Muscle of back (tissue), 3 donors: ENCODE measurements at regions not wholly inside any gene's neighbourhood (a gene's known extent, or its start where the extent isn't known, plus 50 kb on each side); places are given as distances from the start of the nearest gene placed in this dataset.
"Not testable (repeated sequence)": the region's sequence is repeated elsewhere in the genome, so short reads cannot be mapped to it uniquely, and the experiment has no call there.

Source experiments
- DNase-seq, 3 donors: peaks; one replicate each; pipeline versions ENCODE4 v3.0.0 to v3.0.0-alpha.2; 2013

DNA sequence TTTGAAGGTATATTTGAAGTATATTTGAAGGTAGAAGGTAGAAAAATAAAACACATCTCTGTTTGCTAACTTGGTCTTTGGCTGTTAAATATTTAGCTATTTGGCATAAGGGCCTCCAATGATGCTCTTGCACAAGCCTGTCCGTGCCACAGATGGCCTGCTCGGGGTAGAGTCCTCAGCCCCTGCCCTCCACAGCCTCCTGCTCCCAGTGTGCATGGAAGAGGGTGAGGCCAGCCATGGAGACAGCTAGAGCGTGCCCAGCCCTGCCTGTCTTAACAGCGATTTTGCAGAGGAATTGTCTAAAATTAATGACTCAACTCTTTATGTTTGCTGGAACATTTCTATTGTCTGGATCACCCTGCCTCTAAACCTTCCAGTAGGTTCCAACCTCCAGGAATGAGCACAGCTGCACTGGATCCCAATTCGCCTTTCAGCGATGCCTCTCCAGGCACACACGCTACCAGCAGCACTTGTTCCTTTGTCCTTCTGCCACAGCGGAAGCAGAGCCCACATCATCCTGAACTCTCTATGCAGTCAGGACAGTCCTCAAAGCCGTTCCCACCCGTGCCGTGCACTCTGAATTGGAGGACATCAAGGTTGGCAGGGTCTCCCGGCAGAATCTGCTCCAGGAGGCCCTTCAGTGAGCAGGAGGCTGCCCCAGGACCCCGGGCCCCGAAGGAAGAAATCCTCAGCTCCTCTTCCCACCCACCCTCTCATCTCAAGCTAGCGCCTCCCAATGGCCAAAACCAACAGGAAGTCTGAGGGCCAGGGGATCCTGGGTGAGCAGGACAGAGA lies 254.0 kb upstream of the IRX1 start:
- DNase-seq: no peak

DNA sequence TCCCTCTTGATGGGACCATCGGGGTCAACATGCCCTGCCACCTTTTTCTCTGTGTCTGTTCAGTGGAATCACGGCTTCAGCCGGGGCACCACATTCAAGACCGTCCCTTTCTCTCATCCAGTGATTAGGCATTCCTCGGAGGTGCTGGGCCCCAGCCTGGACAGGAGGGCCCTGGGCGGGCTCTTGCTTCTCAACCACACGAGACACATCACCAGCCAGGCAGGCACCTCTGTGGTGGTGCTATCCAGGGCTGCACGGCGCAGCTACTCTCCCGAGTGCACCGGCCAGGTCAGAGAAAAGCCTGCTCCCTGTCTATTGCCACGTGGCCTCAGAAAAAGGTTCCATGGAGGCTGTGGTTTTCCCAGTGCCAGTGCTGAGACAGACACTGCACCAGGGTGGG lies 255.2 kb upstream of the IRX1 start:
- no peak for DNase-seq

DNA sequence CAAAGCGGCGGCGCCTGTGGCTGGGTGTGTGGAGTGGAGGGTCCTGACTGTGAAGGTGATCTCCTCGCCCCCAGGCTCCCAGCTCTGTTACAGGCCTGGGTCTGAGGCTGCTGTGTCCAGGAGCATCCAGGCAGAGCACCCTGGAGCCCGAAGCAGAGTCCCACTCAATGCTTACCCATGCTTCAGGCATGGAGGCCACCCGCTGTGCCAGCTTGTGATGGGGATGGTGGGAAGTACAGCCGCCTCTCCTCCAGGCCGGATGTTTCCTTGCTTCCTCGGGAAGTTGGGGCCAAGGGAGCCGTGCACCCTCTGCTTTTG lies 255.9 kb upstream of the IRX1 start:
- no peak for DNase-seq

DNA sequence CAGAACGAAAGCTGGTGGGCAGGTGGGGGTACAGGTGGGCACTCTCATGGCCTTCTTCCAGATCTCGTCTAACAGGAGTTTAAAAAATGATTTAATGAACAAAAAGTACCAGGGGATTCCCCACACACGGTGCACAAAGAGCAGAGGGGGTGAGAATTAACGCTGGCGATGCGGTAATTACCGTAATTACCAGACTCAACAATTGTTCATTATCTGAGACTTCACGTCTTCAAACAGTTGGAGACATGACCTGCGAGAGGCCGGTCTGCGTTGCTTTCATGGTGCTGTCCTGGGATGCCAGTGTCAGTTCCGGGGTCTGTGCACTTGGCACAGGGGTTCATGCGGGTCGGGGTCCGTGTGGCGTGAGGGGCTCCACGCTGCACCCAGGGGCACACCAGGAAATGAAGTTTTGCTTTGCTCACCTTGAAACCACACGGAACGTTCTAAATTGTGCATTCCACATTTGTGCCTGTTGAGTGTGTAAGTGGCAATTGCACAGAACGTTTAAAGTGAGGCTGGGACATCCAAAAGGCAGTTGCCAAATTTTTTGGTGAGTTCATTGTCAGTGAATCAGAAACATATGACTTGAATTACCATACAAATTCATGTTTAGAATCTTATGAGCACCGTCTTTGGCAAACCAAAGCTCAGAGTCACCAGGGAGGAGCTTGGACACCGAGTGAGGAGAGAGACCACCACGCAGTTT lies 256.4 kb upstream of the IRX1 start:
- DNase-seq: no peak

GRCh38 chr5:3337812-3338541 lies 257.7 kb upstream of the IRX1 start:
- no peak for DNase-seq

DNA sequence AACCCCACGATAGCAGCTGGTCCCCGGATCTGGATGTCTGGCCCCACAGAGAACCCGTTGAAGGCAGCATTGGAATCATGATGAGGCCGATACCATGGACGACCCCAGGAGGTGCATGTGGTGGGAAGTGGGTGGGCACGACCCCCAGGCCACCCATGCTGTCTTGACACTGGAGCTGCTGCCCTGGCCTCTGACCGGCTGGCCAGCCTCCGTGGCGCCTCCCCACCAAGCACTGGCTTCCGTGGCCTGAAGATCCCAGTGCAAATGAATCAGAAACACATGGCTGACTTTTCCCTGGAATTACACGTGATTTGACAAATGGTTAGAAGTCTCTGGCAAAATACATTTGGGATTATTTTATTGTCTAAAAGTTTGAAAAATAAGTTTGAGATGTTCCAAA lies 259.0 kb upstream of the IRX1 start:
- no peak for DNase-seq

GRCh38 chr5:3335301-3335700 lies 260.3 kb upstream of the IRX1 start:
- DNase-seq: no peak

- DNase-seq: no peak
These were observed 261.8 kb upstream of the IRX1 start for GRCh38 chr5:3333836-3334235.

GRCh38 chr5:3333105-3333504 lies 262.5 kb upstream of the IRX1 start:
- DNase-seq: no peak

GRCh38 chr5:3331819-3332218 lies 263.8 kb upstream of the IRX1 start:
- DNase-seq: no peak

- no peak for DNase-seq
These were observed 265.2 kb upstream of the IRX1 start for GRCh38 chr5:3330442-3330841.

DNA sequence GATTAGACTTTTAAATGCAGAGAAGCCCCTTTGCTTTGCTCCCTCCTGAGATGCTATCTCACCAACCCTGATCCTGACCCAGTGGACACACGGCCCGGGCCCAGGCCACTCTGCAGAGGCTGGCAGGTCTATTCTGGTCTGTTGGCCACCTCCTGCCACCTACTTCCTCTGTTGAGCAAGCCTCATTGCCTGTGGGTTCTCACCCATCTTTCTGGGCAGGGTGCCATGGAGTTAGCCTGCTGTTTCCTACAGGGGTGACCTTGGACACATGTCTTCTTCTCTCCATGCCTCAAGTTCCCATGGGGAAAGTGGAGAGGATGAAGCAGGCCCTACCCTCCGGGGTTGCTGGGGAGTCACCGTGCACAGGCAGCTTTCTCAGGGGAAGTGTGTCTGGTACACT lies 266.2 kb upstream of the IRX1 start:
- DNase-seq: no peak

GRCh38 chr5:3326841-3327232 lies 268.8 kb upstream of the IRX1 start:
- DNase-seq: no peak

GRCh38 chr5:3325972-3326840 lies 269.4 kb upstream of the IRX1 start:
- peak in 2 of 3 donors; percentile 36 to 58 for DNase-seq

DNA sequence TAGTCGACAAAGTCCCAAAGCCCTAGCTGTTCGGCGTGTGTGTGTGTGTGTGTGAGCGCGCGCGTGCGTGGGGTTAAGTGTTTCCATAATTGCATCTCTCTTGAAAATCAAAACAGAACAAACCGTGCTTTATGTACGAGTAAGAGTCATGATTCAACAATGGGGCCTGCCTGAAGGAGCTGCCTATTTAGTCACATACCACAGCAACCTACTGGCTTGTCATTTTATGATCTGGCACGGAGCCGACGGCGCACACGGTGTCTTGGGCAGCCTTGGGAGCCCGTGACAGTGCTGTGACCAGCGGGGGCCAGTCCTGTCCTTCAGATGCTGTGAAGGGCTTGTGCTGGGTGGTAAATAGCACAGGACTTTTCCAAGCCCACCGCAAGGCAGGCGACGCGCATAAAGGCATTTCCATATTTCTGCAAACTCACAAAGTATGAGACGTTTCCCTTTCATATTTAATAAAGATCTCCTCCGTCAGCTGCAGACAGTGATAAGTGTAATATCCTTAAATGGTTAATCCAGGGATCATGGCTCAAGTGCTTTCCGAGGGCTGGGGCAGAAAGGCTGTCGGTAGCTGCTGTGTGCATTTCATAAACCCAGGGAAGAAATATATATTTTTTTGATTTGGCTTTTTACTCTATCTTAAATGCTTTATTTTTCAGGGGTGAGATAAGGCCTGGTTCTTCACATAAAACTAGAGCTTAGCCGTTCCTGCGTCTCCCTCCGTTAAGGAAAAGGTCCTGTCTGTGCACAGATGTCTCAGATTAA lies 270.2 kb upstream of the IRX1 start:
- peak in 2 of 3 donors; percentile 26 to 44 for DNase-seq

- no peak for DNase-seq
These were observed 271.1 kb upstream of the IRX1 start for GRCh38 chr5:3324421-3325101.

- not testable (repeated sequence) for DNase-seq
These were observed 271.7 kb upstream of the IRX1 start for GRCh38 chr5:3323966-3324365.

DNA sequence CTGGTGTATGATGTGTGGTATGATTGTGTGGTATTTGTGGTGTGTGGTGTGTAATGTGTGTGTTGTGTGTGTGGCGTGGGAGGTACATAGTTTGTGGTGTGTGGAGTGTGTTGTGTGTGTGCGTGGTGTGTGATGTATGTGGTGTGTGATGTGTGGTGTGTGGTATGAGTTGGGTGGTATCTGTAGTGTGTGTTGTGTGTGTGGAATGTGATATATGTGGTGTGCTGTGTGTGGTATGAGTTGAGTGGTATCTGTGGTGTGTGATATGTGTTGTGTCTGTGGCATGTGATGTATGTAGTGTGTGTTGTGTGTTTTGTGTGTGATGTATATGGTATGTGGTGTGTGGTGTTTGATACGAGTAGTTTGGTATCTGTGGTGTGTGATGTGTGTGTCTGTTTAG lies 272.5 kb upstream of the IRX1 start:
- DNase-seq: no peak

GRCh38 chr5:3322642-3323041 lies 273.0 kb upstream of the IRX1 start:
- no peak for DNase-seq

GRCh38 chr5:3321923-3322322 lies 273.7 kb upstream of the IRX1 start:
- DNase-seq: no peak
